ENCODE measurements at regions not wholly inside any gene's neighbourhood (a gene's known extent, or its start where the extent isn't known, plus 50 kb on each side); places are given as distances from the start of the nearest gene placed in this dataset.

DNA sequence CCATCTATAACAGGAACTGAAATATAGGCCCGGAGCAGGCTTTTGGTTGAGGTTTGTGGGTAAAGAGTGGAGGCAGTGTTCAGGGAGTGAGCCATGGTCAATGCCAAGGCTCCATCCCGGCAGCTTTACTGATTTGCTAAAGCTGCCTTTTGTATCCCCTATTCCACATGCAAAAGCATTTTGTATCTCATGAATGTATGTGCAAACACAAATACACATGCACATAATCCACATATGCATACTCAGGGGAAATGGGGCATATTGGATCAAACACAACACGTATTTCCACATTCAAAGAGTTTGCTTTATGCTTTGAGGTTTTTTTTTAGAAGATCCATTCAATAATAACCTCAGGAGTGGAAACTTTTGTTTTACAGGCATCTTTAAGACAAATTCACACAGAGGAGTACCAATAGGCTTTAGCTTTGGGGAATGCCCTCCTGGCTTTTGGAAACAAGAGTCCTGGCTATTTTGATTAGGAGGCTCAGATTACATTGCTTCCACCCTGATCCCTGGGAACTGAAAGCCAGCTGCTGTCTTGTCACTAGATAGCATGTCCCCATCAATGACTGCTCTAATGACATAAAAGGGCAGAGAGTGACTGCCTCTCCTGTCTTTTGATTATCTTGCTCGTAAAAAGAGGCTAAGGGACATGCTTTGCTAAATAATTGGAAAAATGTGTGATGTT lies 263.2 kb downstream of the EN1 start:
- H3K4me2 ChIP-seq (ENCODE audit: low read depth, low read length, poor library complexity, severe bottlenecking), result no peak overlapping the region
- no peak overlapping the region for H3K4me3 ChIP-seq (ENCODE audit: insufficient read depth, low read length, poor library complexity, severe bottlenecking)
- no peaks in the 10 kb centered on the region for H3K9me2 ChIP-seq (replicated peaks; ENCODE audit: insufficient read depth, low read length)
- H3K27ac ChIP-seq (ENCODE audit: low read depth, low read length), result no peak overlapping the region
- TF ChIP-seq, protein P1, sequence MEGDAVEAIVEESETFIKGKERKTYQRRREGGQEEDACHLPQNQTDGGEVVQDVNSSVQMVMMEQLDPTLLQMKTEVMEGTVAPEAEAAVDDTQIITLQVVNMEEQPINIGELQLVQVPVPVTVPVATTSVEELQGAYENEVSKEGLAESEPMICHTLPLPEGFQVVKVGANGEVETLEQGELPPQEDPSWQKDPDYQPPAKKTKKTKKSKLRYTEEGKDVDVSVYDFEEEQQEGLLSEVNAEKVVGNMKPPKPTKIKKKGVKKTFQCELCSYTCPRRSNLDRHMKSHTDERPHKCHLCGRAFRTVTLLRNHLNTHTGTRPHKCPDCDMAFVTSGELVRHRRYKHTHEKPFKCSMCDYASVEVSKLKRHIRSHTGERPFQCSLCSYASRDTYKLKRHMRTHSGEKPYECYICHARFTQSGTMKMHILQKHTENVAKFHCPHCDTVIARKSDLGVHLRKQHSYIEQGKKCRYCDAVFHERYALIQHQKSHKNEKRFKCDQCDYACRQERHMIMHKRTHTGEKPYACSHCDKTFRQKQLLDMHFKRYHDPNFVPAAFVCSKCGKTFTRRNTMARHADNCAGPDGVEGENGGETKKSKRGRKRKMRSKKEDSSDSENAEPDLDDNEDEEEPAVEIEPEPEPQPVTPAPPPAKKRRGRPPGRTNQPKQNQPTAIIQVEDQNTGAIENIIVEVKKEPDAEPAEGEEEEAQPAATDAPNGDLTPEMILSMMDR (IDR thresholded peaks at IDR 0.05; ENCODE audit: insufficient read depth, low read length, poor library complexity, severe bottlenecking), result no peak
- TF ChIP-seq EZH2phosphoT487 (conservative IDR thresholded peaks at IDR 0.05; ENCODE audit: low read length), result no peak
- no peaks in the 10 kb centered on the region for H3K27me3 ChIP-seq (ENCODE audit: low read length)
- H3K9me3 ChIP-seq (ENCODE audit: insufficient read depth, low read length), result no peaks in the 10 kb centered on the region
- no peaks in the 10 kb centered on the region for H3K79me2 ChIP-seq (ENCODE audit: insufficient read depth, low read length)
- H4K20me1 ChIP-seq (ENCODE audit: low read depth, low read length), result no peaks in the 10 kb centered on the region
- H3F3A ChIP-seq (ENCODE audit: insufficient read depth), result no peaks in the 10 kb centered on the region
- no peak overlapping the region for H3K9ac ChIP-seq (ENCODE audit: low read length)
- H2AFZ ChIP-seq (ENCODE audit: low read depth, low read length, severe bottlenecking), result no peak overlapping the region
- H3K36me3 ChIP-seq (ENCODE audit: low read length), result no peaks in the 10 kb centered on the region

DNA sequence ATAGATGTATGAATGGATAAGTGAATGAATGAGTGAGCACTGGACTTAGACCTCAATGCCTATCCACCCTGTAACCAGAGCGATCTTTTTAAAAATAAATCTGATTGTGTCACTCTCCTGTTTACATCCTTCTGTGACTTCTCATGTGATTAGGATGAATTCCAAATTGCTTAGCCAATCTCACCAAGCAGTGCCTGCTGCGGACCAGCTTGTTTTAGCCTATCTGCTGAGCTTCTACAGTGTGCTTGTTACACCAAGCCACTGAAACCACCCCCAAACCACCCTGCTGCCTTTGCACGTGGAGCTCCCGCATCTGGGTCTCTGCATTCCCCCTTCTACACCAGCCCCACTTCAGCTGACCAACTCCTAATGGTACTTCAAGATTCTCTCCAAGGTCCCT lies 265.4 kb downstream of the EN1 start:
- H3K4me3 ChIP-seq (ENCODE audit: insufficient read depth, low read length, poor library complexity, severe bottlenecking), result no peak overlapping the region
- no peak overlapping the region for H3K4me2 ChIP-seq (ENCODE audit: low read depth, low read length, poor library complexity, severe bottlenecking)
- H3K9me3 ChIP-seq (ENCODE audit: insufficient read depth, low read length), result no peaks in the 10 kb centered on the region
- H3K27me3 ChIP-seq (ENCODE audit: low read length), result no peaks in the 10 kb centered on the region
- no peaks in the 10 kb centered on the region for H3K79me2 ChIP-seq (ENCODE audit: insufficient read depth, low read length)
- TF ChIP-seq EZH2phosphoT487 (conservative IDR thresholded peaks at IDR 0.05; ENCODE audit: low read length), result no peak
- TF ChIP-seq, protein P1 (IDR thresholded peaks at IDR 0.05; ENCODE audit: insufficient read depth, low read length, poor library complexity, severe bottlenecking), result no peak
- no peaks in the 10 kb centered on the region for H3K36me3 ChIP-seq (ENCODE audit: low read length)
- H2AFZ ChIP-seq (ENCODE audit: low read depth, low read length, severe bottlenecking), result no peak overlapping the region
- no peak overlapping the region for H3K27ac ChIP-seq (ENCODE audit: low read depth, low read length)
- H3K9ac ChIP-seq (ENCODE audit: low read length), result no peak overlapping the region
- H3F3A ChIP-seq (ENCODE audit: insufficient read depth), result no peaks in the 10 kb centered on the region
- H3K9me2 ChIP-seq (replicated peaks; ENCODE audit: insufficient read depth, low read length), result no peaks in the 10 kb centered on the region
- no peaks in the 10 kb centered on the region for H4K20me1 ChIP-seq (ENCODE audit: low read depth, low read length)

DNA sequence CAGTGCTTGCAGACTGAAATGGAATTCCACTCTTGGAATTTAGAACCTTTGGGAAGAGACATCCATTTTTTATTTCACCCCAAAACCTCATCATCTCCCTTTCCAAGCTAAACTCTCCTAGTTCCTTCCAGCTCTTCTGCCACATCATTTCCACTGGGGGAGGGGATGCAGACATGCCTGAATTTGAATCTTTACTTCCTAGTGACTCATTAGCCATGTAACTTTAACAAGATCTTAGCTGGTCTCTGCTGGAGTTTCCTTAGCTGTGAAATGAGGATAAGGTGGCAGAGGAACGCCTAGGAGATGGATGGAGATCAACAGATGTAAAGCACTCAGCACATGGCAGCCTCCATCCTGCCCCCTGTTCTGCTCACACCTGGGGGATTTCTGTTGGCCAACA lies 266.8 kb downstream of the EN1 start:
- TF ChIP-seq, protein P1 (IDR thresholded peaks at IDR 0.05; ENCODE audit: insufficient read depth, low read length, poor library complexity, severe bottlenecking), result no peak
- no peak for TF ChIP-seq EZH2phosphoT487 (conservative IDR thresholded peaks at IDR 0.05; ENCODE audit: low read length)
- Histone ChIP-seq H3K79me2 (ENCODE audit: insufficient read depth, low read length) (no peaks in the 10 kb centered on the region), H3K36me3 (ENCODE audit: low read length) (no peaks in the 10 kb centered on the region), H4K20me1 (ENCODE audit: low read depth, low read length) (no peaks in the 10 kb centered on the region), H3K9me2 (replicated peaks; ENCODE audit: insufficient read depth, low read length) (no peaks in the 10 kb centered on the region), H3K27me3 (ENCODE audit: low read length) (no peaks in the 10 kb centered on the region), H3K4me2 (ENCODE audit: low read depth, low read length, poor library complexity, severe bottlenecking) (no peak overlapping the region), H3K4me3 (ENCODE audit: insufficient read depth, low read length, poor library complexity, severe bottlenecking) (no peak overlapping the region), H2AFZ (ENCODE audit: low read depth, low read length, severe bottlenecking) (no peak overlapping the region), H3K27ac (ENCODE audit: low read depth, low read length) (no peak overlapping the region), H3F3A (ENCODE audit: insufficient read depth) (no peaks in the 10 kb centered on the region), H3K9me3 (ENCODE audit: insufficient read depth, low read length) (no peaks in the 10 kb centered on the region), H3K9ac (ENCODE audit: low read length) (no peak overlapping the region)

Data from SU-DHL-6 (cell line).